ENCODE measurements at regions not wholly inside any gene's neighbourhood (a gene's known extent, or its start where the extent isn't known, plus 50 kb on each side); places are given as distances from the start of the nearest gene placed in this dataset.

GRCh38 chr11:70496591-70497535 lies 98.5 kb downstream of the CTTN start:
- no peak overlapping the region for H3K27ac ChIP-seq
- H3K4me3 ChIP-seq = no peak overlapping the region
- peaks cover under 1% of the 10 kb centered on the region; the same call in 1 of the 2 replicates for H3K36me3 ChIP-seq
- H3K4me1 ChIP-seq (replicated peaks) = no peaks in the 10 kb centered on the region; the same call in 1 of the 2 replicates
- DNase-seq (ENCODE audit: low read depth in 1 of 2, low spot score in 2 of 2) = no peak
- H3K9me3 ChIP-seq (replicated peaks) = peaks cover 29% of the 10 kb centered on the region
- H3K27me3 ChIP-seq (replicated peaks) = peaks cover 4% of the 10 kb centered on the region

GRCh38 chr11:70497536-70498075 lies 99.3 kb downstream of the CTTN start:
- DNase-seq (ENCODE audit: low read depth in 1 of 2, low spot score in 2 of 2) = no peak
- Histone ChIP-seq H3K36me3 (no peaks in the 10 kb centered on the region; the same call in 1 of the 2 replicates), H3K27ac (no peak overlapping the region), H3K4me1 (replicated peaks) (no peaks in the 10 kb centered on the region; the same call in 1 of the 2 replicates), H3K4me3 (no peak overlapping the region), H3K27me3 (replicated peaks) (peaks cover 4% of the 10 kb centered on the region), H3K9me3 (replicated peaks) (peaks cover 22% of the 10 kb centered on the region)

GRCh38 chr11:70498171-70498571 lies 99.8 kb downstream of the CTTN start:
- Histone ChIP-seq H3K36me3 (no peaks in the 10 kb centered on the region; the same call in 1 of the 2 replicates), H3K4me1 (replicated peaks) (no peaks in the 10 kb centered on the region; the same call in 1 of the 2 replicates), H3K27me3 (replicated peaks) (peaks cover 4% of the 10 kb centered on the region), H3K27ac (no peak overlapping the region), H3K4me3 (no peak overlapping the region), H3K9me3 (replicated peaks) (peaks cover 22% of the 10 kb centered on the region)
- DNase-seq (ENCODE audit: low read depth in 1 of 2, low spot score in 2 of 2) = no peak

- no peak for DNase-seq (ENCODE audit: low read depth in 1 of 2, low spot score in 2 of 2)
- peaks cover 2% of the 10 kb centered on the region; the same call in 1 of the 2 replicates for H3K4me1 ChIP-seq (replicated peaks)
- peaks cover 4% of the 10 kb centered on the region for H3K27me3 ChIP-seq (replicated peaks)
- H3K27ac ChIP-seq = no peak overlapping the region
- H3K36me3 ChIP-seq = no peaks in the 10 kb centered on the region; the same call in 1 of the 2 replicates
- no peak overlapping the region for H3K4me3 ChIP-seq
- peaks cover 16% of the 10 kb centered on the region for H3K9me3 ChIP-seq (replicated peaks)
Observed at GRCh38 chr11:70498976-70499801, 100.9 kb downstream of the CTTN start.

- H3K27me3 ChIP-seq (replicated peaks) = peaks cover 4% of the 10 kb centered on the region
- no peak for DNase-seq (ENCODE audit: low read depth in 1 of 2, low spot score in 2 of 2)
- H3K4me1 ChIP-seq (replicated peaks) = peaks cover 5% of the 10 kb centered on the region; the same call in 1 of the 2 replicates
- peaks cover 10% of the 10 kb centered on the region; the same call in 1 of the 2 replicates for H3K9me3 ChIP-seq (replicated peaks)
- H3K36me3 ChIP-seq = no peaks in the 10 kb centered on the region; the same call in 1 of the 2 replicates
- H3K4me3 ChIP-seq = no peak overlapping the region
- no peak overlapping the region for H3K27ac ChIP-seq
Observed at GRCh38 chr11:70500076-70500847, 101.9 kb downstream of the CTTN start.

GRCh38 chr11:70501051-70501901 lies 102.9 kb downstream of the CTTN start:
- no peak for DNase-seq (ENCODE audit: low read depth in 1 of 2, low spot score in 2 of 2)
- peaks cover 4% of the 10 kb centered on the region for H3K27me3 ChIP-seq (replicated peaks)
- H3K4me1 ChIP-seq (replicated peaks) = peaks cover 5% of the 10 kb centered on the region; the same call in 1 of the 2 replicates
- H3K9me3 ChIP-seq (replicated peaks) = peaks cover 4% of the 10 kb centered on the region; the same call in 1 of the 2 replicates
- no peak overlapping the region for H3K4me3 ChIP-seq
- no peaks in the 10 kb centered on the region for H3K36me3 ChIP-seq
- H3K27ac ChIP-seq = no peak overlapping the region

- DNase-seq (ENCODE audit: low read depth in 1 of 2, low spot score in 2 of 2) = no peak
- Histone ChIP-seq H3K4me3 (no peak overlapping the region), H3K27me3 (replicated peaks) (peaks cover 4% of the 10 kb centered on the region; the same call in 1 of the 2 replicates), H3K36me3 (no peaks in the 10 kb centered on the region), H3K27ac (no peak overlapping the region), H3K4me1 (replicated peaks) (peaks cover 5% of the 10 kb centered on the region; the same call in 1 of the 2 replicates), H3K9me3 (replicated peaks) (0 out of 2 replicates have a peak, but pooled peaks cover 3% of the 10 kb centered on the region)
Observed at GRCh38 chr11:70501933-70502540, 103.7 kb downstream of the CTTN start.

GRCh38 chr11:70502677-70503467 lies 104.5 kb downstream of the CTTN start:
- no peak for DNase-seq (ENCODE audit: low read depth in 1 of 2, low spot score in 2 of 2)
- H3K4me3 ChIP-seq = no peak overlapping the region
- H3K9me3 ChIP-seq (replicated peaks) = no peaks in the 10 kb centered on the region
- no peaks in the 10 kb centered on the region for H3K36me3 ChIP-seq
- H3K4me1 ChIP-seq (replicated peaks) = peaks cover 5% of the 10 kb centered on the region; the same call in 1 of the 2 replicates
- H3K27ac ChIP-seq = no peak overlapping the region
- H3K27me3 ChIP-seq (replicated peaks) = no peaks in the 10 kb centered on the region

GRCh38 chr11:70503468-70504221 lies 105.3 kb downstream of the CTTN start:
- Histone ChIP-seq H3K27ac (no peak overlapping the region), H3K36me3 (no peaks in the 10 kb centered on the region), H3K4me1 (replicated peaks) (peaks cover 5% of the 10 kb centered on the region; the same call in 1 of the 2 replicates), H3K27me3 (replicated peaks) (no peaks in the 10 kb centered on the region), H3K4me3 (no peak overlapping the region), H3K9me3 (replicated peaks) (peaks cover 6% of the 10 kb centered on the region; the same call in 1 of the 2 replicates)
- peak in 1 of 2 experiments; percentile 67 for DNase-seq (ENCODE audit: low read depth in 1 of 2, low spot score in 2 of 2)

- DNase-seq (ENCODE audit: low read depth in 1 of 2, low spot score in 2 of 2) = no peak
- no peak overlapping the region for H3K27ac ChIP-seq
- H3K4me1 ChIP-seq (replicated peaks) = peaks cover 5% of the 10 kb centered on the region; the same call in 1 of the 2 replicates
- peaks cover 13% of the 10 kb centered on the region; the same call in 1 of the 2 replicates for H3K9me3 ChIP-seq (replicated peaks)
- no peak overlapping the region for H3K4me3 ChIP-seq
- no peaks in the 10 kb centered on the region for H3K27me3 ChIP-seq (replicated peaks)
- H3K36me3 ChIP-seq = no peaks in the 10 kb centered on the region
Observed at GRCh38 chr11:70504246-70505020, 106.1 kb downstream of the CTTN start.

All from SJSA1 (cell line).